Activated CD4-positive, alpha-beta T cell treated with anti-CD3 and anti-CD28 coated beads, Interleukin-2, amount 50 U/mL, for 16 hours (primary cell): ENCODE measurements at regions not wholly inside any gene's neighbourhood (a gene's known extent, or its start where the extent isn't known, plus 50 kb on each side); places are given as distances from the start of the nearest gene placed in this dataset.

Source experiments
- DNase-seq: peaks from one replicate; pipeline ENCODE4 v3.0.0-alpha.2; 2020

DNA sequence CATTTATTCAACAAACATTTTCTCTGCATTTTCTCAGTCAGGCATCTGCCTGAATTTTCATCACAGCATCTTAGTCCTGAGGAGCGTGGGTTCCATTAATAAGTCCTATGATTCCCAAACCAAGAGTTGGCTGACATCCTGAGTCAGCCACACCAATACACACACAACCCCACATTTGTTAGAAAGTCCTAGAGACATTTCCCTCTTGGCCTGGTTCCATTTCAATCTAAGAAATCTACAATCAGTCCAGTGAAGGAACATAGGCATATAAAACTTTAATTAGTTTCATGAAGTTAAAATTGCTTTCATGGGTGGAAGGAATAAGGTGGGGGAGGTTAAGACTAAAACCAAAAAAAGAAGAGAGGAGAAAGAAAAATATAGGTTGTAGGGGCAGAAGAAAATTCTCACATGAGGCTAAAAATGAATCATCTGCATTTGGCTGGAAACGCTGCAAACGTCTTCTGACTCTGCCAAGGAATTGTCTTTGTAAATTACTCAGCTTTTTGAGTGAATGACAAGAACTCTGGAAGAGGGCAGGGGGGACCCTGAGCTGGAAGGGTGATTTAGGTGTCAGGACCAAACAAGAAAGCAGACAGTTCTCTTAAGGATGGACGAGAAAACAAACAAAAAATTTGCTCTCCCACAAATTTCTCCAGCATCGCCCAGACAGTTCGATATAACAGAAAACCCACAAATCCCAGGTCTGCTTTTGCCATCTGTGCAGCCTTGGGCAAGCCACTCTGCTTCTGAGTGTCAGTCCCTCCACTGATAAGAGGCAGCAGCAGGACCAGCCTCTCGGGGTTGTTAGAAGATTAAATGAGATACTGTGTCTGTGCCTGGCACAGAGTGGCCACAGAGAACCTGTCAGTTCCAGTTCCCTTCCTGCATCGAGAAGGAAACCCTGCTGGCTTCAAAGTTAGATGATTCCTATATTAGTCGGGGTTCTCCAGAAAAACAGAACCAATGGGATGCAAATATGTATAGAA is 289.7 kb downstream of the CDK5RAP2 start:
- DNase-seq, result no peak

GRCh38 chr9:120289098-120289497 is 290.9 kb downstream of the CDK5RAP2 start:
- no peak for DNase-seq

GRCh38 chr9:120286530-120286929 is 293.4 kb downstream of the CDK5RAP2 start:
- DNase-seq, result no peak

- no peak for DNase-seq
Observed at GRCh38 chr9:120284821-120285220, 295.1 kb downstream of the CDK5RAP2 start.

DNA sequence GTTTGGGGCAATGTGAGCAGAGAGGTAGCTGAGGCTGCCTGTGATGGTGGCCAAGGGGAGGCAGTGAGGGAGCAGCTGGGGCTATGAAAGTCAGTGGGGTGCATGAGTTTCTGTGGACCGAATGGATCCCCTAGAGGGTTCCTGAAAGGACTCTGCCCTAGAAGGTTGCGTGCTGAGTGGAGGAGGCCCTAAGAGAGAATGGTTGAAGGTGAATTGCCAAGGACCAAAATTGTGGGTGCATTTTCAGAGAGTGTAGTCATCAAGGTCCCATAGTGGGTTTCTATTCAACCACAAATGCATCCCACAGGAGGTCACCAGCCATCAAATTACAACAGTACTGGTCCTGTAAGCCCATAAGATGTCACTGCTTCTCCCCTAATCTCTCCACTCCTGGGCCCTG is 298.3 kb downstream of the CDK5RAP2 start:
- no peak for DNase-seq

- no peak for DNase-seq
Observed at GRCh38 chr9:120267929-120268328, 312.0 kb downstream of the CDK5RAP2 start.

DNA sequence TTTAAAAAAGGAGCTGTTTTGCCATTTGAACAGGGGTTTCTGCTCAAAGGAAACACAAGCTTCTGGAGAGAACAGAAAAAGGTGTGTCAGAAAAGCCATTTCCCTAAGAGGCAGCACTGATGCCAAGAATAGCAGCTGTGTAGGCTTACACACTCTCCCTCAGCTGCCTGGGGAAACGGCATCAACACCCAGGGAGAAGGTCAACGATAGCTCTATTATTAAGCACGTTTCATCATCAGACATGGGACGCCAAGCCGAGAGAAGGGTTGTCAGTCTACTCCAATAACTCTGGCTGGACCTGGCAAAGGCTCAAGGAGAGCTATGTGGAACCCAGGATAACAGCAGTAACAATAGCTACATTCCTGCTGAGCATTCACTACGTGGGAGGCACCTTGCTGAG is 314.2 kb downstream of the CDK5RAP2 start:
- no peak for DNase-seq

DNA sequence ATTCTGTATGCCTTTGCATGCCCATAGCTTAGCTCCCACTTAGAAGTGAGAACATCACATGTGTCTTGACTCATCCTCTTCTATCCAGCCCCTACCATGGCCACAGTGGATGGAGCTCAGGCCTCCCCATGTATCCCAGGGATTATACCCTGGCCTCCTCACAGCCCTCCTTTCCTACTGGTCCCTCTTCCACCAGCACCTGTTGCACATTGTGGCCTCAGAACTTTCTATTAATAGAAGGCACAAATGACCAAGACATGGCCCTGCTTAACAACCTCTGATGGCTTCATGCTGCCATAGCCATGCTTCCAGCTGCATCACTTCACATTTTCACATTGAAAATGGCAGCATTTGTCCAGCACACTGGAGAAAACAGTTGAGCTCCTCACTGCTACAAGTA is 315.4 kb downstream of the CDK5RAP2 start:
- DNase-seq, result no peak

DNA sequence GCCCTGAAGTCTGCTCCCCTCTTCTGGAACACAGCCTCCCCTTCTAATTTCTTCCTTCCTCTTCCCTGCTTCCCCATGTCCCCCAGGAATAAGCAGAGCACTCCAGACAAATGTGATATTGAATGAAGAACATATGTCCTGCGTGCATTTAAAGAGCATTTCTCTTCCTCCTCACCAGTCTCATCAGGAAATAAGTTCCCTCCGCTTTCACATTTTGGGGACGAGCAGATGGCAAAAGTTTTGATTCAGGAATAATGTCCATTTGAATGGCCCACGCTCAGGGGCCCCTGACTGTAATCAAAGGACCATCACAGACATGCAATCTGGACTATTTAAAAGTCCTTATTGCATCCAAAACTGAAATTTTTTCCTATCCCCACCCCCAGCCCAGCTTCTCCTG is 316.1 kb downstream of the CDK5RAP2 start:
- no peak for DNase-seq

- DNase-seq, result no peak
Observed at GRCh38 chr9:120261419-120261818, 318.5 kb downstream of the CDK5RAP2 start.

- no peak for DNase-seq
Observed at GRCh38 chr9:120259100-120259499, 320.9 kb downstream of the CDK5RAP2 start.

DNA sequence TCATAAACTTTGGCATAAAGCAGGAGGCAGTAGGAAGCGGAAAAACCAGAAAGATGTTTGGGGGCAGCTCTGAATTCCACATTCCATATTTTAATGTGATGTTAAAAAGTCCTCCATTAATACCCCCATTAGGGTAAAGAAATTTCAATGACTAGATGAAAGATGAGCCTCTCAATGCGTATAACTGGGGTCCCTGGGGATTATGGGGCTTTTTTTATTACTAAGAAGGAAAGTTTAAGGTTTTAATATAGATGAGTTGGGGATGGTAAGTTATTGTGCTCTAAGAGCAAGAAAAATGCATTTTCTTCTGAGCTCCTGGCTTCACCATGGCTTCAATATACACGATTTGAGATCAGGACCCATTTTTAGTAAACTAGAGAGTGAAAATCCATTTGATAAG is 321.9 kb downstream of the CDK5RAP2 start:
- DNase-seq, result no peak

GRCh38 chr9:120257483-120257882 is 322.5 kb downstream of the CDK5RAP2 start:
- DNase-seq, result no peak

DNA sequence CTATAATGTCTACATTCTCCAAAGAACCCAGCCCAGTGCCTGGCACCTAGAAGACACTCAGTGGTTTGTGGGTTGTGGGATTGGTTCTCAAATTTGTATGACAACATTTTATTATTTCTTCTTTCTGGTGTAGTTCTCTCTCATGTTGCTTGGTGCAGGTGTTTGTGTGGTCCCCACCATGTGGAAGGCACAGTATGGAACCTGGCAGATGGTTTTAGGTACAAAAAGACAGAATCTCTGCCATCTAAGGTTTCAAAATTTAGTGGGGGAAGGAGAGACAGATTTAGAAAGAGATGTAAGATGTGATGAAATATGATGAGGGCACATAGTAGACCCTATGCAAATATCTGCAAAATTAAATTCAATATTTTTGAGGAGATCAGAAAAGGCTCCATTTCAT is 323.8 kb downstream of the CDK5RAP2 start:
- DNase-seq, result no peak

- DNase-seq, result peak; percentile 1
Observed at GRCh38 chr9:120252248-120252647, 327.7 kb downstream of the CDK5RAP2 start.

- no peak for DNase-seq
Observed at GRCh38 chr9:120242116-120242811, 337.7 kb downstream of the CDK5RAP2 start.

GRCh38 chr9:120236596-120236995 is 343.4 kb downstream of the CDK5RAP2 start:
- no peak for DNase-seq

DNA sequence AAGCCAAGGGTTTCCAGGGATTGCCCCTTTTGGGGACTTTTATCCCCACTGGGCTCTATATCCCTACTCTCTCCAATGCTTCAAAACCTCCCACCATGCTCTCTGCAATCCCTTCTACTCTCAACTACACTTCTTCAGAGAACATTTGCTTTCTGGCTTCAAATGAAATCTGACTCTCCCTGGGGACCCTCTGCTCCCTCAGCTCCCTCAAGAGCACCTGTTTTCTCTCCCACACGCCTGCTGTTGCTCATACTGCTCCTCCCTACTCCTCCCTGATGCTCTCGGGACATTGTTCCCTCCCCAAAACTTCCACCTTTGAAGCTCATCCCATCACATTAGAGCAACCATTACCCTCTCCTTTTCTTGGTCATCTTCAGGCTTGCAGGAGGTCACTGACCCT is 344.9 kb downstream of the CDK5RAP2 start:
- no peak for DNase-seq

GRCh38 chr9:120230227-120230626 is 349.7 kb downstream of the CDK5RAP2 start:
- DNase-seq, result no peak

GRCh38 chr9:120221844-120222243 is 358.1 kb downstream of the CDK5RAP2 start:
- no peak for DNase-seq

GRCh38 chr9:120214332-120214731 is 365.6 kb downstream of the CDK5RAP2 start:
- no peak for DNase-seq

DNA sequence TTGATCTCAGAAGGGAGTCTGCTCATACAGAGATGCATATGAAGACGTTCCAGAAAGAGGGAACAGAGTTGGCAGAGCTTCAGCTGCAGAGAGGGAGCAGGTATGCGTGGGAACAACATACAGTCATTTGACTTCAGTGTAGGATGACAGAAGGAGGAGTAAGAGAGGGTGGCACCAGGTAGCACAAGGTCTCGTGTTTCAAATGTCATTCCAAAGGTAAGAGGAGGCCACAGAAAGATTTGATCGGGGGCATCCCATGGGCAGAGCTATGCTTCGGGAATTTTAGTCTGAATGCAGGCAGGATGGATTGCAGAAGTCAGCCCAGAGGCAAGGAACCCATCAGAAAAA is 367.1 kb downstream of the CDK5RAP2 start:
- DNase-seq, result no peak

GRCh38 chr9:120212153-120212852 is 367.7 kb downstream of the CDK5RAP2 start:
- no peak for DNase-seq

DNA sequence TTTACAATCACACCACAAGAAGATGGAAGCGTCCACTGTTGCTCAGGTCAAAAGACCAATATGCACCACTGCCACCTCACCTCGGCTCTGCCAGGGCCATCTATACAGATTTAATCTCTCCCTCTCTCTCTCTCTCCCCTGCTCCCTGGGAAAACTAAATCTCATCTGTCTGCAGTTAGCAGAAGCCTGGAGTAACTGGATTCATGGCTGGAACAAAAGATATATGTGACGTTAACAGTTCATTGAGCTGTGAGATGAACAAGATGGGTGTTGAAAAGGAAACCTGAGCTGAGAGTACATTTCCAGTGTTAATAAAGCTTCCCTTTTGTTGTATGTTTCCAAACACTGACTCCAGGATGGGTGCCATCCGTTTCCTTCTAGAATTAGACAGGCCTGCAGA is 369.7 kb downstream of the CDK5RAP2 start:
- DNase-seq, result no peak
